NOMO-1 (cell line): ENCODE measurements at regions not wholly inside any gene's neighbourhood (a gene's known extent, or its start where the extent isn't known, plus 50 kb on each side); places are given as distances from the start of the nearest gene placed in this dataset.
"Not testable (repeated sequence)": the region's sequence is repeated elsewhere in the genome, so short reads cannot be mapped to it uniquely, and the experiment has no call there.

Source experiments
- DNase-seq, 2 experiments: peaks; one replicate each; lab custom pipeline; 2025; ENCODE audit not compliant: unreplicated experiment in 2 of 2; lab: John Stamatoyannopoulos, UW

DNA sequence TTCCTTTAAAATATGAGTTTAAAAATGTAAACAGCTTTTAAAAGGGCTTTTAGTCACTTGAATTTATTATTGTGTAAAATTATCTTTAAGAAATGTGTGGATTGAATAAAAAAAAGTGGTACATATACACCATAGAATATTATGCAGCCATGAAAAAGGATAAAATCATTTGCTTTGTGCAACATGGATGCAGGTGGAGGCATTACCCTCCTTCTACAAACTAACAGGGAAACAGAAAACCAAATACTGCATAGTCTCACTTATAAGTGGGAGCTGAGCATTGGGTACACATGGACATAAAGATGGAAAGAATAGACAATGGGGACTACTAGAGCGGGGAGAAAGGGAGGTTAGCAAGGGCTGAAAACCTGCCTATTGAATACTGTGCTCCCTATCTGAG is 999.3 kb downstream of the SLITRK5 start:
- DNase-seq: no peak

DNA sequence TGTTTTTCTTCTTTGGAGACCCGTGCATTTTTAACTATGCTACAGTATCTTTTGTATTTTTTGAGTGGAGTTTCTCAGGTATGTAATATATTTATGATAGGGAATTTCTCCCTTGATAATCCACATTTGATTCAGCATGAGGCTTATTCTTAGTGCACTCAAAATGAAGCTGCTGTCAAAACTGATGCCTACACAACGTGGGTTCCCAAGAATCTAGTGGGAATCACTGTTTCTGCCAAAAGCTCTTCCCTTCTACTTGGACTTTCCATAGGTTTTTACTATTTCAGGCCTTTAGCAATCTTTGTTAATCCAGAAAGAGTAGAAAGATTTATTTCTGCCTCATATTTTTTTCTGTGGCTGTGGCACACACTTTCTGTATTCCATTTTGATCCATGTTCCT is 1003.7 kb downstream of the SLITRK5 start:
- no peak for DNase-seq

GRCh38 chr13:88675347-88675996 is 1004.3 kb downstream of the SLITRK5 start:
- no peak for DNase-seq

DNA sequence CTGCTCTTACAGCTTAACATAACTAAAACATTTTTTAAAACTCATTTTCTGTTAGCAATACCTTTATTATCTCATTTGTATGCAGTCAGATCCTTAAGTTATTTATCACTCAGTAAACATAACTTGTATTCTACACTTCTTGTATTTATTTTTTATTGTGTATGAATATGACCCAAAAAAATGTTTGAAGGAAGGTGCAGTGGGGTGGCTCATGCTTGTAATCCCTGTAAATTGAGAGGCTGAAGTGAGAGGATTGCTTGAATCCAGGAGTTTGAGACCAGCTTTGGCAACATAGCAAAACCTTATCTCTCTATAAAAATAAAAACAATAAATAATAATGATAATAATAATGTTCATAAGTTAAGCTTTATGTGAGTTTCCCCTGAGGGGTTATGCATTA is 1004.8 kb downstream of the SLITRK5 start:
- DNase-seq: no peak

DNA sequence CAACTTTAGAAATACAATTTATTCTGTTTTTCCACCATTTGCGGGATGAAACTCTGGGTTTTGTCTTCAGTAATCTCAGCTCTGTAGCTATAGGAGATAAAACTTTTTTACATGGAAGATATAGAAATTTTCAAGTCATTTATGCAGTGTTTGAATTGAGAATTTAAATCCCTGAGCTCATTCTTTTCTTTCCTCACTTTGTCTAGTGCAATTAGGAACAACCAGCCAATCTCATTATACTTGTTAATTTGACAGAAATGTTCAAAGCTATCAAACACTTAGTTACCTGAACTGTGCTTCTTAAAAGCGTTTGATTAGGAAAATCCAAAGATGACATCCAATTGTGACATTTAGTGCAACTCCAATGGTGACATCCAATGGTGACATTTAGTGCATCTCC is 1014.3 kb downstream of the SLITRK5 start:
- DNase-seq: no peak

DNA sequence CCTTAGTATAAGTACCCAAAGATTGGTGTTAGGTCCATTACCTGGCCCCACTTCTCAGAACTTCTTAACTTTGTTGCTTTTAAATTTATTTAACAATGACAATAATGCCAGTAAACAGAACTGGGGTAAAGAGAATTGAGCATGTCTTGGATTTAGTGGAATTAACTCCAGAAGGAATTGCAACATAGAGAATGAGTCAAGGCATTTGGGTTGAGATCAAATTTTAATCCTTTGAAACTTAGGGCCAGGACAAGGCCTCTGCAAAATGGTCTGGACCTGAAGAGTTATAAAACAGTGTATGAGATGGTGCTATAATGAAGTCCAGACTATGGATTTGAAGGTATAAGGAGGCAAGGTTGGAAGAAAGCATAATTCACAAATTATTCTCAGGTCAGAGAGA is 1030.4 kb downstream of the SLITRK5 start:
- no peak for DNase-seq

- peak in 1 of 2 experiments; percentile 18 for DNase-seq
These were observed 1033.6 kb downstream of the SLITRK5 start for GRCh38 chr13:88704600-88705275.

DNA sequence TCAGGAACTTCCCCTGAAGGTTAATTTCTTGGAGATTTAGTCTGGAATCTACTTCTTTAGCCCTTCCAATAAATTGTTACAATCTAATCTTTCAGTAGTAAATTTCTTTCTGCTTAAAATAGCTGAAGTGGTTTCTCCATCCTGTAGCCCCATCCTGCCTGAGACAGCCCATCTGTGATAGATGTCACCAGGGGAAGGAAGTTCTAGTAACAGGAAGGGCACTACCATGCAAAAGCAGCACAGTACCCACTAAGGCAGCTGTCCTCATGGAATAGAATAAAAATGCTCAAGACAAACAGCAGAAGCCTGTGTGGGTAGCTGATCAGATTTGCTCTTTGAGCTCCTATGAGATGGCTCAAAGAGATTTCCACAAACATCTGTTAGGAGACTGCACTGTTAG is 1036.5 kb downstream of the SLITRK5 start:
- no peak for DNase-seq

DNA sequence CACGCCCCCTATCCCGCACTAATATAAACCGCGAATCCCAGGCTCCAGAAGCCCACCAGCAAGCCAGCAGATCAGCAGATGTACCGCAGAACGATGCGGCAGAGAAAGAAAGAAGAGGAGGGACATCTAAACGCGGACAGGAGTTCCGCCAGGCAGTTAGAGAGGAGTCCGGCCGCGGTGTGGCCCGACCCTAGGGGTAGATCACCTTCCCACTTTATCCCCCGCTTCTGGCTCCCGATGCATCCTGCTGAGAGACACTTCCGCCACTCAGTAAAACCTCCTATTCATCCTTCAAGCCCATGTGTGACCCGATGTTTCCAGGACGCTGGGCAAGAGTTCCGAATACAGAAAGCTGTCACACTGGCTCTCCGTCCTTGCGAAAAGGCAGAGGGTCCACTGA is 1046.8 kb downstream of the SLITRK5 start:
- no peak for DNase-seq

- DNase-seq: no peak
These were observed 1047.6 kb downstream of the SLITRK5 start for GRCh38 chr13:88718781-88719180.

DNA sequence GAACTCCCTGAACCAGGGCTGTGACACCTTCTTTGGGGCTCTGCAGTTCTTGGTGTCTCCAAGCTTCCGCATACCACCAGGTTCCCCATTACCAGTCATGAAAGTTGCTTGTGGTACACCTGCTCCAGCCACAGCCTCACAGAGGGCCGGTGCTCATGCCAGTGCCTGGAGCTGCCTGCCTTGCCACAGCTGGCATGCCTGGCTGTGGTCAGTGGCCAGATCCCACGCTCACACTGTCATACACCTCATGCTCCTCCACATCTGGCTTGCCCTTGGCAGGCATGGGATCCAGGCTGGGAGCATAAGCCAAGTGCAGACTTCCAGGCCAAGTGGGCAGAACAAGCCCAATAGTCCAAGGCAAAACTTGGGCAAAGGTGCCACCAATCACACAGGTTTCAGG is 1054.9 kb downstream of the SLITRK5 start:
- no peak for DNase-seq

DNA sequence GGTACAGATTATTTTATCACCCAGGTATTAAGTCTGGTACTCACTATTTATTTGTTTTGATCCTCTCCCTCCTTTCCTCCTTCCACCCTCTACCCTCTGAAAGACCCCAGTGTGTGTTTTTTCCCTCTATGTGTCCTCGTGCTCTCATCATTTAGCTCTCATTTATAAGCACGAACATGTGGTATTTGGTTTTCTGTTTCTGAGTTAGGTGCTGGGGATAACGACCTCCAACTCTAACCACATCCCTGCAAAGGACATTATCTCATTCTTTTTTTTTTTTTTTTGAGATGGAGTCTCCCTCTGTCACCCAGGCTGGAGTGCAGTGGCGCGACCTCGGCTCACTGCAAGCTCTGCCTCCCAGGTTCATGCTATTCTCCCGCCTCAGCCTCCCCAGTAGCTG is 1056.1 kb downstream of the SLITRK5 start:
- not testable (repeated sequence) for DNase-seq

DNA sequence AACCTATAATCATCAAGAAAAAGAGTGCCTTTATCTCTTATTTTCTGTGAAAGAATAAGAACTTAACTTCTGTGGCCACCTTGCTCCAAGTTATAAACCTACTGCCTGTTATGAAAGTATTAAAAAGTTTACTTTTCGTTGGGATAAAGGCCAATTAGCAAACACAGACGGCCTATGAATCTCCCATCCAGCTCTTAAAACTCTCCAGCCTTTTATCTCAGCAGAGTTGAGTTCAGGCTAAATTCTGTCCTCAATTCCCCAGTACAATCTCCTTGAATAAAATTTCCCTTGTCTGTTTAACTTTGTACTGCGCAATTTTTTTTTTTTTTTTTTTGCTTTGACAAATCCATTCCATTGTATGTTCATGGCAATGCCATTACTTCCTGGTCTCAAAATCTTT is 1058.4 kb downstream of the SLITRK5 start:
- no peak for DNase-seq

DNA sequence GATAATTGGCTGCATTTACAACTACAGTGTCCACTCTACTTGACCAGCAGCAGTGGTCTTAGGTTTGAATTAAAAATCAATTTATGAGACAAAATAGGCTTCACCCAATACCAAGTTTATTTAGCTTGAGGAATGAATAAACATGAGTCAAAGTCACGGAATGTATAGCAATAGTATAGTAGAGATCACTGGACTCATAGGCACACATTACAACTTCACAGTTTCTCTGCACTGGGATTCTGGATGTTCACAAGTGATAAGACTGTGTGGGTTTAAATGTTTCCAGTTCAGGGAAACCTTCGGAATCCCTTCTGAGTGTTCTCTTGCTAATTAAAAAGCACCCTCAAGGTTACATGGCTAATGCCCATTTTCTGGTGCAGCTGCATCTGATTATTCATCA is 1064.9 kb downstream of the SLITRK5 start:
- DNase-seq: no peak

DNA sequence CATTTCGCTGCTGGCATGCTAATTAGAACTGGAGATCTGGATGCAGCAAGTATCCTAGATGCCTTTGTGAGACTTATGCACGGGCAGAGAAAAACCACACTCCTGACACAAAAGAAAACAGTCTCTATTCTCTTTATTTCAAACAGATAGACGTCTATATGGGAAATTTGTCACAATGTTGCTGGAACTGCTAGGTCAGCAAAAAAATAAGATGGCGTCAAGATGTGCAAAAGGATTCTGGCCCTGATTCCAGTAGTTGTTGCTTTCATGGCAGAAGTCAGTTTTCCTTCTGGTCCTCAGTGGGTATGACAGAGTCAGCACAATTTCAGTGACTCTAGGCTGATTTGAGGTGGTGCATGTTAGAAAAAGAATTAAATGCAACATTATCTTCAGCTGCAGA is 1068.0 kb downstream of the SLITRK5 start:
- DNase-seq: no peak

DNA sequence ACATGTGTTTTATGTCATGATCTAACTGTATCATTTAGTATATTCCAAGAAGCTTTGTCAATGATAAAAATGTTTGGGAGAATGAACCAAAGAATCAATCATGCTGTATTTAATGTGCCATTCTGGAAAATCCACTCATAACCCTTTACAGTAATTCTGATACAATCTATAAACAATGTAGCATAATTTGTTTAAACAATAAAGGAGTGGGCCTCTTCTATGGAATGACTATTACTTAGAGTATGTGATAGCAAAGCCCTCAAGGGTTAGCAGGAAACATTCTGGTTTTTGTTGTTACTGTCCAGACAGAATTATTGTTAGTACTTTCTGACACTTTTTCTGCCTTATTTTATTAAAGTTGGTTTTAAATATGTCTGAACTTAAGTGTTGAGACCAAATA is 1073.1 kb downstream of the SLITRK5 start:
- DNase-seq: no peak

DNA sequence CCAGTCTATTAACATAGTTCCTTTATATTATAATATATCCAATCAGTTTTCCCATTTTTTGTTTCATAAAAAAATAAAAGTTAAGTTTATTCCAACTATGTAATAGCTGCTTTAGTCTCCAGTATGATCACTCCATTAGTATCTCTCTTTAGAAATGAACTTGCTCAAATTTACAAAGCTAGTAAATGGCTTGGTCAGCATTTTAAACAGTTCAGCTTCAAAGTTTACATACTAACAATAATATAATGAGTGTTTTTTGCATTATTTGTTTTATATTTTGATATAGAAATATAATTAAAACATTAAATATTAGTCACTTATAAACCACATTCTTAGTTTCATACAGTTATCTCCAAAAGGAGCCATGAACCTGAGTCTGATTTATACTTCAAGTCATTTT is 1073.8 kb downstream of the SLITRK5 start:
- DNase-seq: no peak

GRCh38 chr13:88752041-88752440 is 1080.9 kb downstream of the SLITRK5 start:
- DNase-seq: no peak

DNA sequence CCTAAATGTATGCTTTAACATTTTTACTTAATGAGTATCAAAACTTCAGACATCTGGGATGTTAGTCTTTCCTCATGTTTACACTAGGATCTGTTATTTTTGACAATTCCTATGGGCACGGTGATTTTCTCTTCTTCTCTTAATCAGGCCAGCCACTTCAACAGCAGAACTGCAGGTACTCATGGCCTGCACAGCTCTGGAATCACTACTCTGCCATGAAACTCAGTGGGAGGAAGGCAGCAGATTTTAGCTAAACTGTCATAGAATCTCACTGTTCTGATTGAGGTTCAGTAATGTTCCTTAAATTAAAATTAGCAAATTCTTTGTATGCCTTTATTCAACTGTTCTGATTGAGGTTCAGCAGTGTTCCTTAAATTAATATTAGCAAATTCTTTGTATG is 1083.0 kb downstream of the SLITRK5 start:
- DNase-seq: no peak

DNA sequence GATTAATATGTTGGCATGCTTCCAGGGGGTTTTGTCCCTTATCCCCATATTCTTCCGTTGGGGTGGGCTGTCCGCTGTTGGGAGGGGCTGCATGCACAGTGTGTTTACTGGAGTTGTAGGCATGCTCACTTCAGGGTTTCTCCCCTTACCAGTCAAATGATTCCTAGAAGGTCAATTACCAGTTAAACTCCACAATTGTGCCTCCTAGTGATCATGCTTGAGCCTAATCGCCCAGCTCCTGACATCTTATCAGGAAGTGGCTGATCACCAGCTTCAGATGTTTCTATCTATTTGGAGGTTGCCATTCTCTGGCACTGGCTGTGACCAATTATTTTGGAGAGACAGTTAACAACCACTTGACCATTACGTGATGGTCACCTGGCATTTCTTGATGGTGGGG is 1090.0 kb downstream of the SLITRK5 start:
- no peak for DNase-seq

- no peak for DNase-seq
These were observed 1092.9 kb downstream of the SLITRK5 start for GRCh38 chr13:88764103-88764502.

DNA sequence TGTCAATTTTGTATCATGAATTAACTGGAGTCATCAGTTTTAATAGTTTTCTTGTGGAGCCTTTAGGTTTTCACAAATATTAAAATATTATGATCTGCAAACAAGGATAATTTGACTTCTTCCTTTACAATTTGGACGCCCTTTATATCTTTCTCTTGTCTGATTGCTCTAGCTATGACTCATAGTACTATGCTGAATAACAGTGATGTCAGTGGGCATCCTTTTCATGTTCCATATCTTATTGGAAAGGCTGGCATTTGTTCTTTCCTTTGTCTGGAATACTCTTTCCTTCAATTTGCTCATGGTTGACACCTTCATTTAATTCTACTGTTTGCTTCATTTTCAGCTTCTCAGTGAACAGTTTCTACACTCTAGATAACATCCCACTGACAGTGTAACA is 1129.3 kb downstream of the SLITRK5 start:
- DNase-seq: no peak

GRCh38 chr13:88801361-88801760 is 1130.2 kb downstream of the SLITRK5 start:
- no peak for DNase-seq
